ENCODE measurements at regions not wholly inside any gene's neighbourhood (a gene's known extent, or its start where the extent isn't known, plus 50 kb on each side); places are given as distances from the start of the nearest gene placed in this dataset.

- TF ChIP-seq CTCF (IDR thresholded peaks at IDR 0.05) (no peak), POLR2AphosphoS5 (IDR thresholded peaks at IDR 0.05) (no peak)
These were observed 250.0 kb upstream of the TNC start for GRCh38 chr9:115367780-115368525.

Measured in prostate gland (tissue), 2 donors.